Right cardiac atrium (tissue), 5 donors: ENCODE measurements at regions not wholly inside any gene's neighbourhood (a gene's known extent, or its start where the extent isn't known, plus 50 kb on each side); places are given as distances from the start of the nearest gene placed in this dataset.
"Not testable (repeated sequence)": the region's sequence is repeated elsewhere in the genome, so short reads cannot be mapped to it uniquely, and the experiment has no call there.

Source experiments
- ATAC-seq, 2 donors: fragments of 200-7000 bp; cut with Tn5 transposase; one replicate each; pipeline versions ENCODE4 v1.8.0 to v1.9.1; 2020; ENCODE audit warnings: moderate library complexity in 2 of 2, mild to moderate bottlenecking in 1 of 2
- DNase-seq, 3 donors: peaks; one replicate each; pipeline ENCODE4 v3.0.0-alpha.2; 2020
- H3K27ac ChIP-seq: one replicate; pipeline ENCODE4 v1.5.1; 2013; ENCODE audit warnings: mild to moderate bottlenecking, low read length, control low read depth, moderate library complexity
- H3K27me3 ChIP-seq: one replicate; pipeline ENCODE4 v1.6.1; 2013; ENCODE audit not compliant: control insufficient read depth, insufficient read depth
- H3K4me1 ChIP-seq: one replicate; pipeline ENCODE4 v1.6.1; 2013; ENCODE audit warnings: low read length; ENCODE audit not compliant: control insufficient read depth, insufficient read depth
- H3K4me3 ChIP-seq: one replicate; pipeline ENCODE4 v1.5.1; 2013; ENCODE audit warnings: low read length, control low read depth
- H3K9me3 ChIP-seq: one replicate; pipeline ENCODE4 v1.6.1; 2013; ENCODE audit warnings: low read length; ENCODE audit not compliant: control insufficient read depth
- WGBS: extraction: QIAGEN DNeasy Blood & Tissue Kit; methylation state at CpG from one replicate; pipeline ENCODE4 v1.1.7; 2013; 5-methylcytosine and 5-hydroxymethylcytosine counted together
- intact Hi-C, 4 donors: fragments of 100-400 bp; cut with DNase I; formaldehyde crosslinking; loops; one replicate each; pipeline versions ENCODE4 v1.11.0 to v1.14.0; 2022 to 2023
- donor health status: healthy with polysubstance abuse.
- donor health status: DM: no; HTN: yes; CAD: no.
- donor health status: DM: no; HTN: no; CAD: no.
- donor health status: DM: no; HTN: yes; CAD: no; lungs with severe emphysema.
- donor health status: DM: yes; HTN: yes; CAD: no.

DNA sequence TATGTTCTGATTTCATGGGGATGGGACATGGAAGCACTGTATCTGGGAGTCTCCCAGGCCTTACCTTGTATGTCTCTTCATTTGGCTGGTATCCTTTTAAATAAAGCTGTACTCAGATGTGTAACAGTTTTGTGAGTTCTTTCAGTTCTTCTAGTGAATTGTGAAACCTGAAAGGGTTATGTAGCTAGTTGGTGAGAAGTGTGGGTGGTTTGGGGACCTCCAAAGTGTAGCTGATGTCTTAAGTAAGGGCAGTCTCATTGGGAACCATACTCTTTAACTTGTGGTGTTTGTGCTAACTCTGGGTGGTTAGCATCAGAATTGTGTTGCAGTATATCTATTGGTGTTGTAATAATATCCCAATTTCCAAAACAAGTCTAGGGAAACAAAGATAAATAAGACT is 166.9 kb upstream of the CCNH start:
- no peaks in the 10 kb centered on the region for H3K4me1 ChIP-seq
- H3K27ac ChIP-seq = no peak overlapping the region
- H3K4me3 ChIP-seq = no peak overlapping the region
- DNase-seq = no peak
- H3K27me3 ChIP-seq = no peaks in the 10 kb centered on the region
- intact Hi-C loops = no loop called here
- no peak for ATAC-seq
- no peaks in the 10 kb centered on the region for H3K9me3 ChIP-seq

DNA sequence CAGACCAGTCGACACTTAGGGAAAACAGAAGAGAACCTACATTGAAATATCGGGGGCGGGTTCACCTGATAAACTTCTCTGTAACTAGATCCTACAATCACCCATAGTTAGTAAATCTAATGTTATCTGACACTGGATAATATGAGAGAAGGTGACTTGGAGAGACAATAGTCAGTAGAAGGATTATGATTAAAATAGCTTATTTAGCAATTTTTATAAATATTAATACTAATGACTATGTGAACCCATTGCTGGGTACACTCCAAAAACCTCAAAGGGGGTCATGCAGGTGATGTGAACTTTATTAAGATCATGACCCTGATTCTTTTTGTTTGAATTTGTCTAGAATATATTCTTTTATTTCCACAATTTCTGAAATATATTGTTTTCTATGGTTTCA is 164.1 kb upstream of the CCNH start:
- Histone ChIP-seq H3K9me3 (no peaks in the 10 kb centered on the region), H3K4me3 (no peak overlapping the region), H3K4me1 (no peaks in the 10 kb centered on the region), H3K27ac (no peak overlapping the region), H3K27me3 (no peaks in the 10 kb centered on the region)
- ATAC-seq (no peak), DNase-seq (no peak)
- intact Hi-C loops = no loop called here
- WGBS = 80% methylated on average over 3 of the region's 3 CpGs

DNA sequence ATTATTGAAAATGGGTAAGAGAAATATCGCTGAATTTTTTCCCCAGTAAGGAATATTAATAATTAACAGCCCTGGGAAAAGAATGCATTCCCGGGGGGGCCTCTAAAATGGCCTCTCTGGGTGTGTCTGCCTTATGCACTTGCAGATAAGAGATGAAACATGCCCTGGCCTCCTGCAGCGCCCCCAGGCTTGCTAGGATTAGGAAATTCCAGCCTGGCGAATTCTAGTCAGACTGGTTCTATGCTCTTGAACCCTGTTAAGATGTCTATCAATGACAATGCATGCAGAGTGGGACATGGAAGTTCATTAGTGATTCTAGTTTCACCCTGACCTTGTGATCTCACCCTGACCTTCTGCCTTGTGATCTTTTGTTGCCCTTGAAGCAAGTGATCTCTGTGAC is 163.6 kb upstream of the CCNH start:
- WGBS = 63% methylated on average over 4 of the region's 4 CpGs
- DNase-seq, H3K27ac ChIP-seq, H3K4me3 ChIP-seq, ATAC-seq, intact Hi-C loops, H3K4me1 ChIP-seq, H3K27me3 ChIP-seq, H3K9me3 ChIP-seq: not testable (repeated sequence)

DNA sequence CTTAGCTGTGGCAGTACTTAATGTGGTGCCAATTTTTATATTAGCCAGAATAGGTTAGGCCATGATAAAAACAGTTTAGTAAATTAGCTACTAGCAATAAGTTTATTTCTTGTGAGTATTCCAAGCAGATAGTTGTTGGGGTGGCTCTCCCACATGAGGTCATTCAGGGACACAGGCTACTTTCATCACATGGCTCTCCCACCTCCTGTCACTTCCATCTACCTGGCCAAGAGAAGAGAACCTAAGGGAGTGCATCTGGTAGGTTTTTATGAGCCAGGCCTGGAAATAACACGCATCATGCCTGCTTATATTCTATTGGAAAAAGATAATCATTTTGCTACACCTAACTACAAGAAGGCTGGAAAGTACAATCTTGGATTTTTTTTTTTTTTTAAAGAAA is 161.4 kb upstream of the CCNH start:
- no peak for ATAC-seq

DNA sequence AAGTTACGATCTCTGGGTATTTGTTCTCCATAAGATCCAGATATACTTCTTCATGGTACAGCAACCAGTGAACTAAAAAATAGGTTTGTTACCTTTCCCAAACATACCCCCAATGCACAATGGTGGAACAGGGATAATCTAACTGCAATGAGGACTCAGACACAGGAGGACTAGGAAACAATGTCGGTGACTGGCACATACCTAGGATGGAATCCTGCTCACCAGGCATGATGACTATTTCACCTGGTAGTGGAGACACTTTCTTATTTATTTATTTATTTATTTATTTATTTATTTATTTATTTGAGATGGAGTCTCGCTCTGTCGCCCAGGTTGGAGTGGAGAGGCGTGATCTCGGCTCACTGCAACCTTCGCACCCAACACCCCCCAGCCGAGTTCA is 159.9 kb upstream of the CCNH start:
- intact Hi-C loops = no loop called here
- 94% methylated on average over 8 of the region's 8 CpGs for WGBS

More for the DNA sequence above, 161.4 kb upstream of the CCNH start:
- intact Hi-C loops = no loop called here
- no peak for DNase-seq
- H3K27ac ChIP-seq = no peak overlapping the region
- H3K27me3 ChIP-seq = no peaks in the 10 kb centered on the region
- no peak overlapping the region for H3K4me3 ChIP-seq
- no peaks in the 10 kb centered on the region for H3K4me1 ChIP-seq
- no peaks in the 10 kb centered on the region for H3K9me3 ChIP-seq
- 79% methylated on average over 1 of the region's 1 CpG for WGBS

DNA sequence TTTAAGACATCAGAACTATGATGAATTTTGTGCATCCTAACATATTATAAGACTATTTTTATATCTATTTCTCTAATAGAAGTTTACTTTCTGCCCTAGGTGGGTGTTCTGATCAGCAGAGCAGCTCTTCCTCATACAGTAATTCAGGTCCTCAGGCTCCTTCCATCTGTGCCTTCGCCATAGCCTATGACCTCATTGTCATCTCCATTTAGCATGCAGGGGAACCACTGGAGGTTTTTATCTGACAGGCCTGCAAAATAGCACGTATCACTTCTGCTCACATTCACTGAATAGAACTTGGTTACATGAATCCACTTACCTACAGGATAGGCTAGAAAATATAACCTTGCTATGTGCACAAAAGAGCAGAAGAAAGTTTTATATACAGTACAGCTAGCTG is 159.4 kb upstream of the CCNH start:
- H3K4me3 ChIP-seq = no peak overlapping the region
- no peak overlapping the region for H3K27ac ChIP-seq
- no peaks in the 10 kb centered on the region for H3K4me1 ChIP-seq
- no peak for ATAC-seq
- DNase-seq = no peak
- H3K27me3 ChIP-seq = no peaks in the 10 kb centered on the region
- 32% methylated on average over 2 of the region's 2 CpGs for WGBS
- intact Hi-C loops = no loop called here
- no peaks in the 10 kb centered on the region for H3K9me3 ChIP-seq

More for the DNA sequence above, 159.9 kb upstream of the CCNH start:
- no peak overlapping the region for H3K4me3 ChIP-seq
- H3K4me1 ChIP-seq = no peaks in the 10 kb centered on the region
- no peaks in the 10 kb centered on the region for H3K27me3 ChIP-seq
- H3K9me3 ChIP-seq = no peaks in the 10 kb centered on the region
- DNase-seq (no peak), ATAC-seq (no peak)
- H3K27ac ChIP-seq = no peak overlapping the region

DNA sequence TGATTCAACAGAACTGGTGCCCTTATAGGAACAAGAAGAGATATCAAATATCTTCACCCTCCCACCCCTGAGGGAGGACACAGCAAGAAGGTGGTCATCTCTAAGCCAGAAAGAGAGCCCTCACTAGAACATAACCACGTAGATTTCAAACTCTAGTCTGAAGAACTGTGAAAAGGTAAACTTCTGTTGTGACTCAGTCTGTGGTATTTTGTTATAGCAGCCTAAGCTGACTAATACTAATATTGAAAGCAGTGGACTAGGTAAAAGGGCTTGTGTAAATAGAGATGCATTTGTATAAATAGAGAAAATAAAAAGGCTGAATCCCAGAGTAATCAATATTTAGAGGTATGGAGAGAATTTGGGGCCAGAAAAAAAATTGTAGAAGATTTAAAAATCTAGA is 157.6 kb upstream of the CCNH start:
- DNase-seq = no peak
- Histone ChIP-seq H3K27ac (no peak overlapping the region), H3K4me1 (no peaks in the 10 kb centered on the region), H3K9me3 (no peaks in the 10 kb centered on the region), H3K4me3 (no peak overlapping the region), H3K27me3 (no peaks in the 10 kb centered on the region)
- intact Hi-C loops = no loop called here
- 66% methylated on average over 1 of the region's 1 CpG for WGBS
- no peak for ATAC-seq

DNA sequence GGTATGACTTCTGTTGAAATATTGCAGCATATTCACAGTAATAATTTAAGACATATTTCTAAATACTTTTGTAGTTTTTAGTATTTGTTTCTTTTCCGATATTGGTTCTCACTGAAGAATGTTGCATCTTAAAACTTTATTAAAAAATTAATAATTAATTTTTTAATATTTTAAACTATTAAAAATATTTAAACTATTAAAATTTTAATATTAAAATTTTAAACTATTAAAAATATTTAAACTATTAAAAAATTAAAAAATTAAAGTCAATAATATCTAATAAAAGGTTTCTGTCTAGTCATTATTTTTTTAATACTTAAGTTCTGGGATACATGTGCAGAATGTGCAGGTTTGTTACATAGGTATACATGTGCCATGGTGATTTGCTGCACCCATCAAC is 149.3 kb upstream of the CCNH start:
- Histone ChIP-seq H3K27ac (no peak overlapping the region), H3K27me3 (no peaks in the 10 kb centered on the region), H3K9me3 (no peaks in the 10 kb centered on the region), H3K4me3 (no peak overlapping the region), H3K4me1 (no peaks in the 10 kb centered on the region)
- WGBS = 98% methylated on average over 1 of the region's 1 CpG
- ATAC-seq (no peak), DNase-seq (no peak)
- intact Hi-C loops = no loop called here

DNA sequence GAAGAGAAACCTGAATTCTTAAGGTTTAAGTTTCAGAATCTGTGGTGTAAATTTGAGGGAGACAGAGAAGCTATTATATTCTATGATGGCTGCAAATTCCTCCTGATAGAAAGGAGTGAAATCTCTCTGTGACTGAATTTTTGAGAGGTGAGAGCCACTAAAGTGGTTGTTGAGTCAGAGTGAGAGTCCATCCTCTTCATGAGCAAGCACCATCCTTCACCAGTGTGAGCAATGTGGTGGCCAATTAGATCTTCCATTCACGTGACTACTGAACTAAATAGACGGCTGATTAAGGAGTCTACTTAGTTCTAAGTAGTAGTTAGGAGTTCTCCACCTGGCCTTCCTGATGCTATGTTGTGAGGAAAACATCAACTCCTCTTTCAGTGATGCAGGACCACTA is 147.8 kb upstream of the CCNH start:
- Histone ChIP-seq H3K27me3 (no peaks in the 10 kb centered on the region), H3K9me3 (no peaks in the 10 kb centered on the region), H3K4me3 (no peak overlapping the region), H3K27ac (no peak overlapping the region), H3K4me1 (no peaks in the 10 kb centered on the region)
- intact Hi-C loops = no loop called here
- no peak for ATAC-seq
- 80% methylated on average over 2 of the region's 2 CpGs for WGBS
- DNase-seq = no peak

DNA sequence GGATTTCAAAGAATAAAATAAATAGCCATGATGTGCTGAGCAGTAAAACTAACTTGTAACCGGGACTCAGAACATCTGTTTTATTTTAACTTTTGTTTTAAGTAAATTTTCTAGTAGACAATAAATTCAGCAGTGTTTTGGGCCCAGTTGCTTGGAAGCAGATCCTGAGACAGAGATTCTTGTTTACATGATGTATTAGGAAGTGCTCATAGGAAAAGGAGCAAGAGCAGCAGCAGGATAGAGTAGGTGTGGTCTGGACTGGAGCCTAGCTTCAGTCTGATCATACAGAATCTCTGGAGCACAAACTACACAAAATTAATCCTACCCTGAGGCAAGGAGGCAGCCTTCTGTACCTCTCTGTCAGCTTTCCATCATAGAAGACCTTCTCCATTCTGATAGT is 139.2 kb upstream of the CCNH start:
- Histone ChIP-seq H3K4me3 (no peak overlapping the region), H3K27me3 (no peaks in the 10 kb centered on the region), H3K9me3 (no peaks in the 10 kb centered on the region), H3K4me1 (no peaks in the 10 kb centered on the region), H3K27ac (no peak overlapping the region)
- 46% methylated on average over 1 of the region's 1 CpG for WGBS
- no peak for ATAC-seq
- no peak for DNase-seq
- intact Hi-C loops = no loop called here

DNA sequence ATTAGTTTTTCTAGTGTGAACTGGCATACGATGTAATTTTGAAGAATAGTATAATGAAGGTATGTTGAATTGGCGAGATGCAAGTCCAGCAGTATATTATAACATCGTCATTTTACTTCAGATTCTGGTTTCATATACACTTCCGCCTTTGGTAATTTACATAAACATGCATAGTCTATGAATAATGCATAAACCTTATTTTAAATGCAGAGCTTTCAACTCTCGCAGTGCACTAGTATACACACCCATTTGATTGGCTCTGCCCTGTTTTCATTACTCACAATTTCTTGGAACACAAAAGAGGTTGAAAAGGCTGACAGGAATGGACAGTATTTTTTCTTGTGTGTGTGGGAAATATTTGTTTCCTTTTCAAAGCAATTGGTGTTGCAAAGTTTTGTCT is 128.9 kb upstream of the CCNH start:
- ATAC-seq = no peak
- H3K4me1 ChIP-seq = no peaks in the 10 kb centered on the region
- 67% methylated on average over 5 of the region's 5 CpGs for WGBS

DNA sequence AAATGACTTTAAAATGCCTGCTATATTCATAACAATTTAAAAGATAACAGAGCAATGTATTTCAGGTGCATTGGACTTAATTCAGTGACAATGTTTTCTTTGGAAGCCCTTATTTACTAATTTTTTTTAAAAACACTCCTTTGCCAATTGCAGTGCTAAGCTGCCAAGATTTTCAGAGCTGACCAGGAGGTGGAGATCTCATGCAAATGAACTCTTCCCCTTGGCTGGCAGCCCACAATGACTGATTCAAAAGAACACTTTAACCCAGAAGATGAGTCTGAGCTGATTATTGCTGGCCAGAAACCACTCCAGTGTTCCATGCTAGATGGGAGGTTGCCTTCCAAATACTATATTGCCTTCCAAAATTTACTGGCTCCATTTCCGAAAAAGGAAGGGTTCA is 128.3 kb upstream of the CCNH start:
- DNase-seq (peak; percentile 54 to 85 (median 62)), ATAC-seq (peak; percentile 66 to 77)
- intact Hi-C loops = no loop called here
- no peaks in the 10 kb centered on the region for H3K4me1 ChIP-seq
- H3K4me3 ChIP-seq = no peak overlapping the region
- H3K27ac ChIP-seq = no peak overlapping the region
- no peaks in the 10 kb centered on the region for H3K9me3 ChIP-seq
- WGBS = 25% methylated on average over 1 of the region's 1 CpG
- H3K27me3 ChIP-seq = no peaks in the 10 kb centered on the region

More for the DNA sequence above, 128.9 kb upstream of the CCNH start:
- DNase-seq = no peak
- Histone ChIP-seq H3K4me3 (no peak overlapping the region), H3K9me3 (no peaks in the 10 kb centered on the region), H3K27me3 (no peaks in the 10 kb centered on the region), H3K27ac (no peak overlapping the region)
- intact Hi-C loops = no loop called here
